ENCODE measurements at regions not wholly inside any gene's neighbourhood (a gene's known extent, or its start where the extent isn't known, plus 50 kb on each side); places are given as distances from the start of the nearest gene placed in this dataset.

DNA sequence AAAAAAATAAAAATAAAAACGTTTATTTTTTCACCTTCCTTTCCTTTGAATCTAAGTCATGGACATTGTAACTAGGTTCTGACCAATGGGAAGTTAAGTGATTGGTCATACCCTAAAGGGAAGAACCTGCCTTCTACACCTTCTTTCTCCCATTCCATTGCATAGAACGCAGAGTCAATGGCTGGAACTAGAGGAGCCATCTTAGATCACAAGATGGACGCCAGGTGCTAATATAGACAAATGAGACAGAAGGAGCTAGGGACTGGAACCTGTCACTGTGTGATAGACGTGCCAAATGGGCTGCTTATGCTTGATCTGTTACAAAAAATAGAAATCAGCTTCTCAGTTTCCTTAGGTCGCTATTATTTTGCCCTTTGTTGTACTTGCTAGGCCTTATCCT lies 606.6 kb downstream of the MED13L start:
- FAIRE-seq (no peak), DNase-seq (ENCODE audit: insufficient read length, low spot score) (no peak)
- TF ChIP-seq POLR2A (IDR thresholded peaks at IDR 0.05; ENCODE audit: low read depth, low read length) = no peak

- FAIRE-seq (no peak), DNase-seq (ENCODE audit: insufficient read length, low spot score) (no peak)
- TF ChIP-seq POLR2A (IDR thresholded peaks at IDR 0.05; ENCODE audit: low read depth, low read length) = no peak
Measured at GRCh38 chr12:115667116-115667515, 610.4 kb downstream of the MED13L start.

DNA sequence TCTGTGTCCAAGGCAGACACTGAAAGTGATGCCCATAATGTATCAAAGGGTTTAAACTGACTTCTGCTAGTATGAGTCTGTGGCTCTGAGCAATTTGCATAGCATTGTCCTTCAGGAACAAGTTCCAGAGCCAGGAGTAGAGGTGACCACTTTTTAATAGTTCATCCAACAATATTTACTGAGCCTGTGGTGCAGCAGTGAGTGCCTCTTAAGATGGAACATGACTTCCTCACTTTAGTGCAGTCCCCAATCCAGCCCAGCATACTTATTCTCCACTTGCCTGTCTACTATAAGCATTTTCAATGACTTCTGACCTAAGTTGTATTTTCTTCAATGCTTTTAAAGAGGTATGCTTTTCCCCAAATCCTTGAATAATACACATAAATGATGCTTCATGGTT lies 611.3 kb downstream of the MED13L start:
- FAIRE-seq (no peak), DNase-seq (ENCODE audit: insufficient read length, low spot score) (no peak)
- TF ChIP-seq POLR2A (IDR thresholded peaks at IDR 0.05; ENCODE audit: low read depth, low read length) = no peak

DNA sequence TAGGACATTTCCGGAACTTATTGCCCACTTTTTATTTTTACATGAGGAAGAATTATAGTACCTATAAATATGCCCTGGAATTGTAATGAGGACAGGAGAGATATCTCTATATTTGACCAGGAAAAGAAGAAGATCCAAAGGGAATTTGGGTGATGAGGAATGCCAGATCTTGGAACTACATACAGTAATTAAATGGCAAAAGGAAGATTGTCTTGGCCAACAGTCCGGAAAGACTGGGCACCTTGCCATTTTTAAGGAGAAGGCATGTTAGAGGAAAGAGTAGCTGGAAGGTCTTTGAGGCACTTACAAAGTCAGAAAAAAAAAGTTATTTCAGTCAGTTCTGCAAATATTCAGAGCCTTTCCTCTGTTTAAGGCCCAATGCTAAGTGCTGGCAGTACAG lies 616.4 kb downstream of the MED13L start:
- DNase-seq (ENCODE audit: insufficient read length, low spot score) (no peak), FAIRE-seq (no peak)
- no peak for TF ChIP-seq POLR2A (IDR thresholded peaks at IDR 0.05; ENCODE audit: low read depth, low read length)

DNA sequence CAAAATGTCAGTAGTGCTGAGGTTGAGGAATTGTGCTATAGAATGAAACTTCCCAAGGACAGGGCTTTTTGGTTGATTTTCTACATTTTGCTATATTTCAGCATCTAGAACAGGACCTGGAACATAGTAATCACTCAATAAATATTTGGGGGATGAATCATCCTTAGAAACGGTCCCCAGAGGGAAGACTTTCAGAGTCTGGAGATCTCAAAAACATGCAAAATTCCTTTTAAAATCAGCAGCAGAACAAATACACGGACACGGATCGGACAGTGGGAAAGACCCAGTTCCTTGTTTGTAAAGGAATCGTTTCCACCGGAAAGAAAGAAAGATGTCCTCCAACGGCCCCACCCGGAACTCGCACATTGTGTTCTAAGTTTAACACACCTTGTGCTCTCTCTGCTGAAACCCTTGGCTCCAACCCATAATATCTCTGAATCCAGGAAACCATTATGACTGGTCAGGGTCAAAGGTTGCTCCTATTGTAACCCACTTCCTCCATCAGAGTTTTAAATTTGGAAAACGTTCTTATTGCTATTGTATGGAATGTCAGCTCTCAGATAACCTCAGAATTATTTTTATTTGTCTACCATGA lies 617.2 kb downstream of the MED13L start:
- FAIRE-seq = no peak
- no peak for TF ChIP-seq POLR2A (IDR thresholded peaks at IDR 0.05; ENCODE audit: low read depth, low read length)
- no peak for DNase-seq (ENCODE audit: insufficient read length, low spot score)

GRCh38 chr12:115659422-115659821 lies 618.1 kb downstream of the MED13L start:
- TF ChIP-seq POLR2A (IDR thresholded peaks at IDR 0.05; ENCODE audit: low read depth, low read length) = no peak
- no peak for DNase-seq (ENCODE audit: insufficient read length, low spot score)
- no peak for FAIRE-seq

- no peak for TF ChIP-seq POLR2A (IDR thresholded peaks at IDR 0.05; ENCODE audit: low read depth, low read length)
- DNase-seq (ENCODE audit: insufficient read length, low spot score) (no peak), FAIRE-seq (no peak)
Measured at GRCh38 chr12:115657081-115658013, 620.1 kb downstream of the MED13L start.

- FAIRE-seq (no peak), DNase-seq (ENCODE audit: insufficient read length, low spot score) (no peak)
- TF ChIP-seq POLR2A (IDR thresholded peaks at IDR 0.05; ENCODE audit: low read depth, low read length) = no peak
Measured at GRCh38 chr12:115650026-115650425, 627.5 kb downstream of the MED13L start.

DNA sequence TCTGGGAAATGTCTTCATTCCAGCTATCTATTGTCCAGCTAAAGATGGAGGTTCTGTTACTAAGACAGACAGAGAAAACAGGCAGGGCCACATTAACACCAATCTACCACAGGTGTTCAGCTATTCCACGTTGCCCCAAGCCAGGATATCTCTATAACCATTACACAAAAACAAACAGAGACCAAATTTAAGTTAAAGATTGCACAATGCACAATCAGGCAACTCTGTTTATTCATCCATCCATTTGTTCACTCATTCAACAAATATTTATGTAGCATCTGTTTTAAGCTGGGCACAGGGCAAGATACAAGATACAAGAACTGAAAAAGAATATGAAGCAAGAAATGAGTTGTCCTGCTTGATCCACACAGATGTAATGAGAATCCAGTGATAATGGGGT lies 629.0 kb downstream of the MED13L start:
- FAIRE-seq = no peak
- TF ChIP-seq POLR2A (IDR thresholded peaks at IDR 0.05; ENCODE audit: low read depth, low read length) = no peak
- DNase-seq (ENCODE audit: insufficient read length, low spot score) = no peak

DNA sequence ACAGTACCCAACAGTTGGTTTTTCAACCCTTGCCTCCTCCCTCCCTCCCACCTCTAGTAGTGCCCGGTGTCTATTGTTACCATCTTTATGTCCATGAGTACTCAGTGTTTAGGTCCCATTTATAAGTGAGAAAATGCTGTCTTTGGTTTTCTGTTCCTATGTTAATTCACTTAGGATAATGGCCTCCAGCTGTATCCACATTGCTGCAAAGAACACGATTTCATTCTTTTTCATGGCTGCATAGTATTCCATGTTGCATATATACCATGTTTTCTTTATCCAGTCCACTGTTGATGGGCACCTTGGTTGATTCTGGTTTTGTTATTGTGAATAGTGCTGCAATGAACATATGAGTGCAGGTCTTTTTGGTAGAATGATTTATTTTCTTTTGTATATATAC lies 631.3 kb downstream of the MED13L start:
- no peak for FAIRE-seq
- no peak for DNase-seq (ENCODE audit: insufficient read length, low spot score)
- TF ChIP-seq POLR2A (IDR thresholded peaks at IDR 0.05; ENCODE audit: low read depth, low read length) = no peak

DNA sequence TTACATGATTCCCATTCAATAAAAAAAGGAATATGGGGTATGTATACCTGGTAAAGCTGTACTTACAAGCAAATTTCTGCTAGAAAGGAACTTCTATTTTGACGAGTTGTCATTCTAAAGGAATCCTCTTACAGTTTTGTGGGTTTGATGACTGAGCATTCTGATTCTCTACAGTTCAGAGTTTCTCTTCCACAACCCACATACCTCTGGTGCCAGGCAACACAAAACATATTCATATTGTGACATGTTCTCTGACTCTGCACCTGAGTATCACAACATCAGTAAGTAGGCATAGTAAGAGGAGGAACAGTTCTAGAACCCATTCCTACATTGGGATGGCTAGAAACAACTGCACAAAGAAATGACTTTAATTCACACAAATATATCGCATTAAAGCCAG lies 636.6 kb downstream of the MED13L start:
- no peak for TF ChIP-seq POLR2A (IDR thresholded peaks at IDR 0.05; ENCODE audit: low read depth, low read length)
- no peak for FAIRE-seq

DNA sequence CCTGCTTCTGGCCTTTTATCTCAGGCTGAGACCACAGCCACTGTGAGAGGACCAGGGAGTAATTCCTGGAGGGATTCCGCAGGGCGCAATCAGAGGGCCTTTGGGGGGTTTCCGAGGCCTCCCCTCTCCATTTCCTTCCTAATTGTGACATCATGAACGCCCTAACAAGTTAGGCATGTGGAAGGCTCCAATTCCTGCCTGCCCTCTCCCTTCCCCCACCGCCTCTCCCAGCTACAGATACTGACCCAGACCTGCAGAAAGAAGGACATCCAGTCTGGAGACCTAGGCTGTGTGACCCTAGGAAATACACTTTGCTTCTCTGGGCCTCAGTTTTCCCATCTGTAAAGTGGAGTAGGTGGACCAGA lies 637.9 kb downstream of the MED13L start:
- DNase-seq (ENCODE audit: insufficient read length, low spot score) = no peak
- FAIRE-seq = no peak
- TF ChIP-seq POLR2A (IDR thresholded peaks at IDR 0.05; ENCODE audit: low read depth, low read length) = no peak

More for the DNA sequence above, 636.6 kb downstream of the MED13L start:
- no peak for DNase-seq (ENCODE audit: insufficient read length, low spot score)

GRCh38 chr12:115638733-115639647 lies 638.5 kb downstream of the MED13L start:
- DNase-seq (ENCODE audit: insufficient read length, low spot score) (no peak), FAIRE-seq (no peak)
- no peak for TF ChIP-seq POLR2A (IDR thresholded peaks at IDR 0.05; ENCODE audit: low read depth, low read length)

DNA sequence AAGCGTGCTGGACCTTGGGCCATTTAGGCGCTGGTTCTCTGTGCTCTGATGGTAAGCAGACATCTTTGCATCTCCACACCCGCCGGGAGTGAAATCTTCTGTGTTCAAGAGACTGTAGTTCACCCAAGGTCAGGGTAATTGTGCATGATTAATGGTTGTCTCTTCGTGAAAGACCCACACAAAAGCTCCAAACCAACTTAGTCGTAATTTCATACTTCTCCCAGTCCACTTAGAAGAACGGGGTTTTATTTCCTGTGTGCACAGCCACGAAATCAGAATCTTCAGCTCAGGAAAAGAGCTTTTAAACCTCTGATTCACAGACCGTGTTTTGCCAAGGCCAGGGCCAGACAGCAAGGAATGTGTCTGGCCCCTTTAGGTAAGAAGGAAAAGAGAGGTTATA lies 640.9 kb downstream of the MED13L start:
- FAIRE-seq = no peak
- no peak for DNase-seq (ENCODE audit: insufficient read length, low spot score)
- TF ChIP-seq POLR2A (IDR thresholded peaks at IDR 0.05; ENCODE audit: low read depth, low read length) = no peak

Measured in H54 (cell line).